ENCODE measurements at regions not wholly inside any gene's neighbourhood (a gene's known extent, or its start where the extent isn't known, plus 50 kb on each side); places are given as distances from the start of the nearest gene placed in this dataset.

- no peak for TF ChIP-seq TAF1 (IDR thresholded peaks at IDR 0.05; ENCODE audit: low read depth, low read length)
- no peak for TF ChIP-seq POLR2A (IDR thresholded peaks at IDR 0.05; ENCODE audit: low read depth, low read length)
These were observed 60.6 kb upstream of the SLC39A8 start for GRCh38 chr4:102405821-102406401.
